Activated T-cell treated with anti-CD3 and anti-CD28 coated beads for 1 hour (primary cell): ENCODE measurements at regions not wholly inside any gene's neighbourhood (a gene's known extent, or its start where the extent isn't known, plus 50 kb on each side); places are given as distances from the start of the nearest gene placed in this dataset.
"Not testable (repeated sequence)": the region's sequence is repeated elsewhere in the genome, so short reads cannot be mapped to it uniquely, and the experiment has no call there.

Experiments
- DNase-seq: peaks from one replicate; pipeline ENCODE4 v3.0.0-alpha.2; 2020; ENCODE audit warnings: low read depth

GRCh38 chr12:131543040-131543439 lies 167.8 kb upstream of the SFSWAP start:
- DNase-seq: no peak

DNA sequence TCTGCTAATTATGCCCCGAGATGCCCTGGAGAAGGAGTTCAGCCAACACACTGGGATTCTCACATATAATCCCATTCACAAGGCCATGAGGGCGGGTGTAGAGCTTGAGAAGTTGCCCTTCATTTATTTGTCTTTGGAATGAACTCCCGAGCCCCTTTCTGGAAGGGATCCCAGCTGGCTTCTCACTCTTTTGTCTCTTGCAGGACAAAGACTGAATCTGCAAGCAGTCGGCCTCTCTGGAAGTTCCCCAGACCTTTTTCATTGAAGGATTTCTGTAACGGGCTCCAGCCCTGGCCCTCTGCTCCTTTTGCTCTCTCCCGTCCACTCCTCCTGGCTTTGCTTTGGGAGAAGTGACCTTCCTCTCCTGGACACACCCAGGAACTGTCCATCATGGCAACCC lies 163.3 kb upstream of the SFSWAP start:
- no peak for DNase-seq

GRCh38 chr12:131550121-131550520 lies 160.8 kb upstream of the SFSWAP start:
- DNase-seq: no peak

- DNase-seq: no peak
Measured at GRCh38 chr12:131551675-131552491, 159.0 kb upstream of the SFSWAP start.

DNA sequence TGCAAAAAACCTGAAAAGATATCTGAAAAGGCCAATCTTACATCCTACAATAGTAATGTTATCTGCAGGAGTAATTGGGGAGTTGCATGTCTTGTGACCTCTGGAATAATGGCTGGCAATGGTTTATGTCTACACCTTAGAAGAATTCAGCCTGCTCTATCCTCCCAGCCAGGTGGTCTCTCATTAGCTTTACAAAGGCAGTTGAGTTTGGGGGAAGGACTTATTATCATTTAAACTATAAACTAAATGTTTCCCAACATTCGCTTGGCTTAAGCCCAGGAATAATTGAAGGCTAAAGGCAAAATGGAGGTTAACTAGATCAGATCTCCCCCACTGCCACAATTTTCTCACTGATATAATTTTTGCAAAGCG lies 158.4 kb upstream of the SFSWAP start:
- DNase-seq: no peak

GRCh38 chr12:131553096-131553777 lies 157.7 kb upstream of the SFSWAP start:
- no peak for DNase-seq

DNA sequence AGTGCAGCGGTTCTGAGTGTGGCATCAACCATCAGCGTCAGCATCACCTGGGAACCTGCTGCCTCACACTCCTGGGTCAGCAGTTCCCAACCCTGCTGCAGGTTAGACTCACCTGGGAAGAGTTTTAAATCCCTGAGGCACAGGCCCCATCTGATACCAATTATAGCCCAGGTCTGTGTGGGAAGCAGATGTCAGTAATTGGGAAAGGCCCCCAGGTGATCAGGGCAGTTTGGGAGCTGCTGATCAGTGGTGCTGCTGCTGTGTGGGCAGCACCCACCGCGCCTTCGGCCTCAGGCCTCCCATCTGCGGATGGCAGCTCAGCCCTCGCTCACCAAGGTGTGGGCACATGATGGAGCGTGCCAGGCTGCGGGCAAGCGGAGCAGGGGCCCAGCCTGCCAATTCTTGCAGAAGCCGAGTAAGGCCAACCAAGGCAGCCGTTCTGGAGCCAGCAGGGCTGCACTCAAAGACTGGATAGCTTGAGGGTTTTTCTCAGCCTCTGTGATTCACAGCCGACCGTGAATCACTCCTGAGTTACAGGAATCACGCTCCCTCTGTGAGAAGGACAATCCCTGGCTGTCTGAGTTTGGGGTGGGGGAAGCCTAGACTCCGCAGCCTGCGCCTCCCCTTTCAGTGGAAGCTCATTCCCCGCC lies 155.6 kb upstream of the SFSWAP start:
- DNase-seq: no peak

DNA sequence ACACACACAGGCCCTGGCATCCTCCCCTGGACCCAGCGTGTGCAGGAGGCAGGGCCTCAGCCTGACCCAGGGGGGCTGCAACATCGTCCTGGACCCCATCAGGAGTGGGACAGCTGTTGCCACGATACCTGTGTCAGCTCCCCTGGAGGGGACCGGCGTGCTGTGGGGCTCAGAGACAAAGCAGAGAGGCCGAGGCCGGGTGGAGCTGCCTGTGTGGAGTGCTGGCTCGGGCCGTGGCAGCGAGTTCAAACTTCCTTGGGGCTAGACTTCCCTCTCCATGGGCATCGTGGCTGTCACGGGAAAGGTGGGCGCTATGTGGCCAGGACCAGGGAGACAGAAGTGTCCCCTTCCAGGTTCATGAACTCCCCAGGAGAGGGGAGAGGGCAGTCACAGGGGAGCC lies 155.0 kb upstream of the SFSWAP start:
- no peak for DNase-seq

DNA sequence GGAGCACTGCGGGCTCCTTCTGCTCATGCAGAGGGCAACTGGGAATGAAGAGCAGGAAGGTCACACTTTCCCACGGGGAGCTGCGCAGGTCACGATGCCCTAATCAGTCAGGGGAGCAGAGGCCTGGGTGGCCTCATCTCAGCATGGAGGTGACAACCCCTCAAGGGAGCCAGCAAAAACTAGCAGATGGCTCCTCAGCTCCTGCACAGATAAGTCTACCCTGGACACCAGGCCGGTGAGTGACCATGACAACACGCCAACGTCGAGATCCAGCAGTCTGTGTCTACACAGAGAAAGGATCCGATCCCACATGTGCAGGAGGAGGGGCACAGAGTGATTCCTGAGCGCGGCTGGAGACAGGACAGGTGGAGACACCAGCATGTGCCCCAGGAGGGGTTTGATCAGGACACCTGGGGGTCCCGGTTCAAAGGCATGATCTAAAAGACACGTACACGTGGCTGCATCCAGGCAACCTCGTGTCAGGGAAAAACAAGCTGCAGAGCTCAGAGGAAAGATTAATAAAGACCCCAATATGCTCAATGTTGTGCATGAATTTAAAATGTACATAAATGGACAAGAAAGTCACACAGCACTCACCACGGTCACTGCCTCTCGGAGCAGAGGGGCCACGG lies 153.7 kb upstream of the SFSWAP start:
- no peak for DNase-seq

GRCh38 chr12:131559517-131560516 lies 151.1 kb upstream of the SFSWAP start:
- no peak for DNase-seq

GRCh38 chr12:131561051-131561450 lies 149.8 kb upstream of the SFSWAP start:
- DNase-seq: no peak

DNA sequence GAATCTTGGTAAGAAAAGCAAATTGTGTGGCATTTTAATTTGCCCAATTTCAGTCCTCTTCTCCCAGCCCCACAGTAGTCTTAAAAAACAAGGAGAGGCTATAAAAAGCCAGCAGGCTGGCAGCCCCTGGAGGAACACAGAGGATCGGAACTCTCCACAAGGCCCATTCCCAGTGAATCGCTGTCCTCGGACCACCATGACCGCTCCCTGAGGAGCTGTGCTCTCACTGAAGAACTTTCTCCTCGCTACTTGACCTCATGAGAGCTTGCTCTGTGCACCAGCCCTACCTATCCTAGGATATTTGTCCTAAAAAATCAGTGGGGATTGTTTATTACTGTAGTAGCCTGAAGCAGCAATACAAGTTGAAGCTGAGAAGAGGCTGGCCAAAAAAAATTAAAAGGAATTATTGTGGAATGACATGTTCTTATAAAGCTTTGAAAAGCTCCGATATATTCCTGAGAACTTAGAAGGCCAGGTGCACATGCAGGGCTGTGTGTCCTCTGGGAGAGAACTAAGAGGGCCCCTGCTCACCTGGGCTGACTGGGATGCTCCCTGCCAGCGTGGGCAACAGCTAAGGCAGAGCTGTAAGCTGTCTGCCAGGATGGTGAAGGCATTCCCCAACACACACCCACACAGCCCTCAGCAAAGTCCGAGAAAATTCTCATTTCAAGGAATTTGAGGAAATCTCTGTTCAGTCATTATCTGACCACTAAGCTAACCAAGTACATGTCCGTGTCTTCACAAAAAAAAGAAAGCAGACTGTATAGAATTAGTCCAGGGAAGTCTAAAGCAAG lies 148.8 kb upstream of the SFSWAP start:
- no peak for DNase-seq

- not testable (repeated sequence) for DNase-seq
Measured at GRCh38 chr12:131564138-131564727, 146.7 kb upstream of the SFSWAP start.

GRCh38 chr12:131564845-131565244 lies 146.0 kb upstream of the SFSWAP start:
- no peak for DNase-seq

GRCh38 chr12:131565267-131566015 lies 145.4 kb upstream of the SFSWAP start:
- DNase-seq: no peak

DNA sequence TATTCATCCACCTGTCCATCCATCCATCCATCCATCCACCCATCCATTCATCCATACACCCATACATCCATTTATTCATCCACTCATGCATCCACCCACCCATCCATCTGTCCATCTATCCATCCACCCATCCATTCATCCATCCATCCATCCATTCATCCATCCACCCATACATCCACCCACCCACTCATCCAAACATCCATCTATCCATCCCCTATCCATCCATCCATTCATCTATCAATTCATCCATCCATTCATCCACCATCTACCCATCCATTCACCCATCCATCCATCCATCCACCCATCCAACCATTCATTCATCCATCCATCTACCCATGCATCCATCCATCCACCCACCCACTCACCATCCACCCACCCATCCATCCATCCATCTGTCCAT lies 142.6 kb upstream of the SFSWAP start:
- no peak for DNase-seq

DNA sequence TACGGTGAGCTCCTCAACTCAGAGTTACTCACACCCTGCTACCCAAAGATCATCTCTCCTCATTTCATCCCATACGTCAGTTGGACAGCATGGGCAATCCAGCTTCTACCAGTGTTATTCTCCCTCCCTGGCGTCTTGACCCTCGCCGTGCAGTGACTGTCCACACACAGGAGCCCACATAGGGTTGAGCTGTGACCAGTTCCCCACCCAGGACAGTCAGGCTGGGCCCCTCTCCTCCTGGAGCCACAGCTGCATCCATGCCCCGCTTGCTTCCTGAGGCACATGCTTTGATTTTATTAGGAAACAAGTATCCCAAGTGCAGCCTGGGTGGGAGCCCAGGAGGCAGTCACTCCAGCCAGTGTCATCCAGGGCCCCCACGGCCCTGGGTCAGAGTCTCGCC lies 140.3 kb upstream of the SFSWAP start:
- DNase-seq: no peak

GRCh38 chr12:131571827-131572226 lies 139.1 kb upstream of the SFSWAP start:
- no peak for DNase-seq

DNA sequence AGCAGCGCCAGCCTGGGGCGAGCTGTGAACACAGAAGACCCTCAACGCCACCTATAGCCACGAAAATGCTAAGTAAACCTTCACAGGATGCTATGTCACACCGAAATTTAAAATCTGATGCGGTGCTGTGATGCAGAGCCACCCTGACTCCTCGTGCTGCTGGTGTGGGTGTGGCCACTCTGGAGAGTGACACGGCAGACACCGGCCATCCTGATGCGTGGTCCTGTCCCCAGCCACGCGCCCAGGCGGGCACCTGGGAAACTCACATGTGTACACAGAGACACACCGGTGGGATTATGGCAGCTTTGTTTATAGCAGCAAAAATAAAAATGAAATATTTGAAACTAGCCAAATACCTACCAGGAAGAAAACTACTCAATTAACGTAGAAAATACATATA lies 138.3 kb upstream of the SFSWAP start:
- DNase-seq: no peak
